H1 (cell line): ENCODE measurements at regions not wholly inside any gene's neighbourhood (a gene's known extent, or its start where the extent isn't known, plus 50 kb on each side); places are given as distances from the start of the nearest gene placed in this dataset.

Source experiments
- CTCF ChIA-PET: fragments of 300-600 bp; sonication (Branson Sonifier 250); formaldehyde crosslinking; loops from one replicate; lab custom pipeline; 2021; ENCODE audit not compliant: partially characterized antibody; lab: Charles Lee
- POLR2A ChIA-PET: fragments of 300-600 bp; sonication (Branson Sonifier 250); formaldehyde crosslinking; loops from one replicate; lab custom pipeline; 2021; ENCODE audit warnings: inconsistent platforms; ENCODE audit not compliant: partially characterized antibody; lab: Charles Lee
- DNase-seq, 2 experiments: peaks; one replicate each; pipeline versions ENCODE4 v3.0.0 to v3.0.0-alpha.2; 2010 to 2022; ENCODE audit warnings: low spot score in 2 of 2, low read depth in 1 of 2, mixed read lengths in 1 of 2
- FAIRE-seq: peaks from 2 replicates; lab custom pipeline; 2011; peaks lifted over from hg19 to GRCh38; lab: Jason Lieb, UNC
- H2AFZ ChIP-seq: 2 replicates; pipeline ENCODE4 v1.8.1; 2012; ENCODE audit warnings: low read length, inconsistent platforms
- H2AK5ac ChIP-seq: 2 replicates; pipeline ENCODE4 v1.6.1; 2013; ENCODE audit warnings: low read depth, low read length
- H2BK120ac ChIP-seq: replicated peaks from 2 replicates; pipeline ENCODE3; 2013; ENCODE audit warnings: low read depth, low read length, inconsistent platforms
- H2BK12ac ChIP-seq: 2 replicates; pipeline ENCODE4 v1.6.1; 2013; ENCODE audit warnings: low read depth, low read length
- H2BK15ac ChIP-seq: 2 replicates; pipeline ENCODE4 v1.6.1; 2013; ENCODE audit warnings: low read length
- H2BK20ac ChIP-seq: 2 replicates; pipeline ENCODE4 v1.6.1; 2013; ENCODE audit warnings: low read length
- H2BK5ac ChIP-seq: 2 replicates; pipeline ENCODE4 v1.6.1; 2013; ENCODE audit warnings: low read depth, low read length
- H3K14ac ChIP-seq: 2 replicates; pipeline ENCODE4 v1.6.1; 2013; ENCODE audit warnings: inconsistent platforms; ENCODE audit not compliant: insufficient read length
- H3K18ac ChIP-seq: 2 replicates; pipeline ENCODE4 v1.6.1; 2013; ENCODE audit warnings: low read length; ENCODE audit errors: extremely low read depth
- H3K23ac ChIP-seq: 2 replicates; pipeline ENCODE4 v1.6.1; 2013; ENCODE audit warnings: inconsistent platforms; ENCODE audit not compliant: insufficient read length
- H3K23me2 ChIP-seq: 2 replicates; pipeline ENCODE4 v1.6.1; 2013; ENCODE audit warnings: low read depth, low read length
- H3K27ac ChIP-seq: 2 replicates; pipeline ENCODE4 v1.6.1; 2011; ENCODE audit warnings: low read depth, low read length, inconsistent platforms
- H3K27me3 ChIP-seq, 4 experiments: replicated peaks in 1 of 4; 1 replicate in 1 of 4; 2 replicates in 3 of 4; pipeline versions ENCODE4 v1.6.1 to v1.8.1; 2011 to 2013; ENCODE audit warnings: low read length in 3 of 4, mild to moderate bottlenecking in 3 of 4, inconsistent platforms in 2 of 4, mixed read lengths in 2 of 4, moderate library complexity in 1 of 4; ENCODE audit not compliant: control insufficient read depth in 3 of 4, insufficient read depth in 3 of 4; ENCODE audit errors: extremely low read depth in 1 of 4
- H3K36me3 ChIP-seq, 4 experiments: 2 replicates each; pipeline versions ENCODE4 v1.6.1 to v1.8.1; 2011 to 2013; ENCODE audit warnings: mild to moderate bottlenecking in 4 of 4, low read length in 3 of 4, moderate library complexity in 2 of 4, control low read depth in 1 of 4, inconsistent platforms in 1 of 4; ENCODE audit not compliant: insufficient read depth in 4 of 4, control insufficient read depth in 2 of 4
- H3K4ac ChIP-seq: replicated peaks from 2 replicates; pipeline ENCODE3; 2013; ENCODE audit warnings: low read length, low read depth, mixed read lengths, inconsistent platforms; ENCODE audit not compliant: insufficient read length
- H3K4me1 ChIP-seq, 4 experiments: replicated peaks in 1 of 4; 1 replicate in 1 of 4; 2 replicates in 3 of 4; pipeline versions ENCODE4 v1.6.1 to v1.8.1; 2011 to 2013; ENCODE audit warnings: low read length in 3 of 4, inconsistent platforms in 2 of 4, mixed read lengths in 1 of 4; ENCODE audit not compliant: insufficient read depth in 4 of 4, control insufficient read depth in 3 of 4
- H3K4me2 ChIP-seq, 2 experiments: 2 replicates each; pipeline versions ENCODE4 v1.6.1 to v1.8.1; 2011 to 2013; ENCODE audit warnings: low read depth in 2 of 2, low read length in 2 of 2, control low read depth in 1 of 2, inconsistent platforms in 1 of 2, mild to moderate bottlenecking in 1 of 2; ENCODE audit not compliant: insufficient read depth in 1 of 2
- H3K4me3 ChIP-seq, 4 experiments: fragments of 200-600, 300-600 bp in 1 of 4; sonication (generic), shearing (Covaris generic), sonication (Bioruptor Twin) in 1 of 4; 2 replicates each; pipeline versions ENCODE4 v1.5.1 to v1.8.1; 2011 to 2016; ENCODE audit warnings: low read length in 4 of 4, low read depth in 3 of 4, control low read depth in 2 of 4, inconsistent platforms in 2 of 4, mild to moderate bottlenecking in 2 of 4, mixed read lengths in 1 of 4, moderate library complexity in 1 of 4; ENCODE audit not compliant: insufficient read depth in 2 of 4; ENCODE audit errors: extremely low read depth in 1 of 4
- H3K56ac ChIP-seq: replicated peaks from 2 replicates; pipeline ENCODE3; 2013; ENCODE audit warnings: low read depth, mild to moderate bottlenecking, mixed read lengths, low read length, inconsistent platforms; ENCODE audit not compliant: insufficient read length
- H3K79me1 ChIP-seq: 2 replicates; pipeline ENCODE4 v1.6.1; 2013; ENCODE audit warnings: low read depth, low read length, control low read depth
- H3K79me2 ChIP-seq, 2 experiments: 2 replicates each; pipeline versions ENCODE4 v1.6.1 to v1.8.1; 2012 to 2013; ENCODE audit warnings: low read length in 2 of 2, mild to moderate bottlenecking in 2 of 2, inconsistent platforms in 1 of 2; ENCODE audit not compliant: insufficient read depth in 2 of 2, control insufficient read depth in 1 of 2
- H3K9ac ChIP-seq, 4 experiments: replicated peaks in 1 of 4; 1 replicate in 1 of 4; 2 replicates in 3 of 4; pipeline versions ENCODE4 v1.6.1 to v1.8.1; 2011 to 2013; ENCODE audit warnings: low read depth in 3 of 4, low read length in 3 of 4, control low read depth in 2 of 4, mild to moderate bottlenecking in 2 of 4, moderate library complexity in 2 of 4, inconsistent platforms in 1 of 4; ENCODE audit errors: extremely low read depth in 1 of 4
- H3K9me3 ChIP-seq, 2 experiments: 2 replicates each; pipeline versions ENCODE4 v1.6.1 to v1.8.1; 2012 to 2013; ENCODE audit warnings: mild to moderate bottlenecking in 2 of 2, moderate library complexity in 2 of 2, control low read depth in 1 of 2, inconsistent platforms in 1 of 2, low read depth in 1 of 2, low read length in 1 of 2, mixed read lengths in 1 of 2; ENCODE audit not compliant: insufficient read depth in 2 of 2
- H4K20me1 ChIP-seq, 2 experiments: replicated peaks in 1 of 2; 2 replicates each; pipeline versions ENCODE3 to v1.8.1; 2011 to 2013; ENCODE audit warnings: inconsistent platforms in 2 of 2, low read length in 2 of 2, mild to moderate bottlenecking in 1 of 2; ENCODE audit not compliant: insufficient read depth in 2 of 2, control insufficient read depth in 1 of 2
- H4K5ac ChIP-seq: 2 replicates; pipeline ENCODE4 v1.6.1; 2013; ENCODE audit warnings: low read length, low read depth, mixed read lengths, inconsistent platforms; ENCODE audit not compliant: insufficient read length
- H4K8ac ChIP-seq: 2 replicates; pipeline ENCODE4 v1.8.0; 2013; ENCODE audit warnings: mild to moderate bottlenecking, moderate library complexity, low read length, inconsistent platforms; ENCODE audit not compliant: insufficient read depth; ENCODE audit errors: extremely low read depth
- H4K91ac ChIP-seq: replicated peaks from 2 replicates; pipeline ENCODE3; 2013; ENCODE audit warnings: low read length, mixed read lengths, inconsistent platforms; ENCODE audit not compliant: insufficient read length
- CHD1 ChIP-seq: IDR thresholded peaks from 2 replicates; pipeline ENCODE4 v1.6.1; 2012; ENCODE audit warnings: low read depth, low read length, improper control_type of control experiment
- HDAC2 ChIP-seq, 2 experiments: fragments of 300-600 bp in 1 of 2; sonication (generic) in 1 of 2; IDR thresholded peaks; 2 replicates each; pipeline ENCODE4 v1.6.1; 2011 to 2012; ENCODE audit warnings: low read depth in 2 of 2, low read length in 2 of 2, mild to moderate bottlenecking in 2 of 2, moderate library complexity in 2 of 2, borderline replicate concordance in 1 of 2, inconsistent platforms in 1 of 2
- HDAC6 ChIP-seq: IDR thresholded peaks from one replicate; pipeline ENCODE4 v1.7.1; 2012; ENCODE audit warnings: low read depth, mild to moderate bottlenecking, inconsistent platforms, low read length, moderate library complexity
- KDM5A ChIP-seq: fragments of 200-600 bp; IDR thresholded peaks from 2 replicates; pipeline ENCODE4 v1.7.1; 2012; ENCODE audit warnings: mild to moderate bottlenecking, low read length, inconsistent platforms, mixed read lengths
- RXRA ChIP-seq: IDR thresholded peaks from 2 replicates; pipeline ENCODE4 v1.6.1; 2011; ENCODE audit warnings: low read depth, mild to moderate bottlenecking, low read length, moderate library complexity; ENCODE audit not compliant: insufficient read depth
- SP4 ChIP-seq: IDR thresholded peaks from 2 replicates; pipeline ENCODE4 v1.6.1; 2012; ENCODE audit warnings: low read length, inconsistent platforms
- YY1 ChIP-seq: IDR thresholded peaks from 2 replicates; pipeline ENCODE4 v1.6.1; 2011; ENCODE audit warnings: low read depth, mild to moderate bottlenecking, low read length
- WGBS, 2 experiments: shearing (Covaris generic) in 1 of 2; methylation state at CpG; one replicate each; pipeline versions ENCODE4 v1.1.6 to v1.1.7; 2013 to 2015; ENCODE audit warnings: low lambda C conversion rate in 2 of 2, mixed read lengths in 2 of 2, inconsistent platforms in 1 of 2, low coverage in 1 of 2, missing lambda C conversion rate in 1 of 2; ENCODE audit not compliant: insufficient replicate concordance in 2 of 2, insufficient coverage in 1 of 2, insufficient read length in 1 of 2; ENCODE audit errors: extremely low coverage in 1 of 2, missing lambda C conversion rate in 1 of 2; 5-methylcytosine and 5-hydroxymethylcytosine counted together

GRCh38 chr14:66311058-66311457 lies 175.1 kb upstream of the CCDC196 start:
- Histone ChIP-seq H2BK120ac (no peak overlapping the region), H3K27me3 (no peaks in the 10 kb centered on the region), H3K4me1 (no peaks in the 10 kb centered on the region), H4K5ac (no peak overlapping the region), H3K18ac (no peak overlapping the region), H4K20me1 (no peaks in the 10 kb centered on the region), H3K9me3 (peaks cover 0 to 4% of the 10 kb centered on the region in 2 experiments; a peak in 1 of 4 replicates), H3K36me3 (no peaks in the 10 kb centered on the region), H2AK5ac (no peak overlapping the region), H3K23me2 (no peaks in the 10 kb centered on the region), H2BK5ac (no peak overlapping the region), H3K27ac (no peak overlapping the region), H4K91ac (no peak overlapping the region), H3K14ac (no peak overlapping the region), H3K4ac (no peak overlapping the region), H3K9ac (no peak overlapping the region), H3K23ac (no peak overlapping the region), H2BK20ac (no peak overlapping the region), H3K79me1 (no peaks in the 10 kb centered on the region), H3K79me2 (no peaks in the 10 kb centered on the region), H4K8ac (no peak overlapping the region), H2BK15ac (no peak overlapping the region), H2BK12ac (no peak overlapping the region), H3K56ac (no peak overlapping the region), H2AFZ (no peak overlapping the region), H3K4me3 (no peak overlapping the region), H3K4me2 (no peak overlapping the region)
- ChIA-PET CTCF (no interaction called here), POLR2A (no interaction called here)
- DNase-seq (no peak), FAIRE-seq (no peak)
- WGBS, 2 experiments = 84% methylated on average over 3 of the region's 3 CpGs; no CpG with 5 or more reads in 1 of the 2 experiments
- TF ChIP-seq KDM5A (no peak), HDAC6 (no peak), HDAC2 (IDR thresholded peaks at IDR 0.05; ENCODE audit: borderline replicate concordance in 1 of 2, low read depth in 2 of 2, low read length in 2 of 2) (no peak), SP4 (no peak), RXRA (no peak), YY1 (no peak), CHD1 (no peak)
